K562 (cell line): ENCODE measurements at regions not wholly inside any gene's neighbourhood (a gene's known extent, or its start where the extent isn't known, plus 50 kb on each side); places are given as distances from the start of the nearest gene placed in this dataset.
A peak's percentile ranks its signal among the peaks of the same experiment; 100 is the strongest.

ENCODE experiments used
- ATAC-seq: fragments of 200-7000 bp; cut with Tn5 transposase; 3 replicates; pipeline ENCODE4 v1.9.1; 2020; ENCODE audit warnings: moderate library complexity
- BruUV-seq: library from RNA; stranded (reverse); fragments of 400-500 nt; replicated peaks from 2 replicates; lab custom pipeline; 2021; lab: Mats Ljungman, UMichigan
- CTCF ChIA-PET: fragments of 300-600 bp; formaldehyde crosslinking; extraction: SDS; loops from one replicate; lab custom pipeline; 2021; ENCODE audit warnings: low intra/inter-chr PET ratio; lab: Yijun Ruan, JAX
- POLR2A ChIA-PET: fragments of 300-600, 350-650 bp; sonication (Branson Sonifier 250); formaldehyde crosslinking; extraction: SDS; loops from one replicate; lab custom pipeline; 2021; ENCODE audit warnings: antibody characterized with exemption, inconsistent platforms; lab: Yijun Ruan, JAX
- DNase-seq, 4 experiments: peaks; one replicate each; pipeline versions ENCODE4 v3.0.0 to v3.0.0-alpha.2; 2011 to 2018; ENCODE audit warnings: low spot score in 3 of 4, mixed read lengths in 3 of 4; ENCODE audit errors: extremely low read depth in 1 of 4
- FAIRE-seq: peaks from 2 replicates; lab custom pipeline; 2011; peaks lifted over from hg19 to GRCh38; lab: Jason Lieb, UNC
- H2AFZ ChIP-seq: 2 replicates; pipeline ENCODE4 v1.6.0; 2011; ENCODE audit warnings: low read depth, low read length, control low read depth, inconsistent platforms
- H3K27ac ChIP-seq: fragments of 200-600 bp; 3 replicates; pipeline ENCODE4 v1.8.0; 2011; ENCODE audit warnings: low read depth, mild to moderate bottlenecking, control low read depth, inconsistent platforms, low read length, moderate library complexity, mixed read lengths; ENCODE audit errors: extremely low read depth
- H3K27me3 ChIP-seq, 2 experiments: fragments of 300-600 bp in 1 of 2; 2 replicates in 1 of 2; 3 replicates in 1 of 2; pipeline versions ENCODE4 v1.6.0 to v1.8.0; 2011; ENCODE audit warnings: inconsistent platforms in 2 of 2, low read length in 2 of 2, mild to moderate bottlenecking in 1 of 2, mixed read lengths in 1 of 2, moderate library complexity in 1 of 2; ENCODE audit not compliant: control insufficient read depth in 2 of 2, insufficient read depth in 2 of 2
- H3K36me3 ChIP-seq: fragments of 300-600 bp; 3 replicates; pipeline ENCODE4 v1.8.0; 2011; ENCODE audit warnings: mild to moderate bottlenecking, low read length, inconsistent platforms; ENCODE audit not compliant: control insufficient read depth, insufficient read depth
- H3K4me1 ChIP-seq, 2 experiments: fragments of 200-600 bp in 1 of 2; replicated peaks in 1 of 2; 2 replicates in 1 of 2; 3 replicates in 1 of 2; pipeline versions ENCODE4 v1.5.1 to v1.8.0; 2011; ENCODE audit warnings: inconsistent platforms in 2 of 2, low read length in 2 of 2, mild to moderate bottlenecking in 1 of 2, mixed read lengths in 1 of 2, moderate library complexity in 1 of 2; ENCODE audit not compliant: control insufficient read depth in 2 of 2, insufficient read depth in 2 of 2
- H3K4me2 ChIP-seq: 2 replicates; pipeline ENCODE4 v1.6.1; 2011; ENCODE audit warnings: low read length, control low read depth, inconsistent platforms, mixed read lengths; ENCODE audit not compliant: insufficient read depth
- H3K4me3 ChIP-seq: fragments of 200-600 bp; sonication (generic), shearing (Covaris generic); 2 replicates; pipeline ENCODE4 v1.5.1; 2016; ENCODE audit warnings: control low read depth, inconsistent platforms
- H3K79me2 ChIP-seq: fragments of 200-600 bp; 3 replicates; pipeline ENCODE4 v1.8.0; 2011; ENCODE audit warnings: low read length, inconsistent platforms; ENCODE audit not compliant: control insufficient read depth, insufficient read depth
- H3K9ac ChIP-seq, 2 experiments: 2 replicates each; pipeline versions ENCODE4 v1.6.0 to v1.6.1; 2011; ENCODE audit warnings: low read depth in 2 of 2, low read length in 2 of 2, control low read depth in 1 of 2, inconsistent platforms in 1 of 2, mild to moderate bottlenecking in 1 of 2, mixed read lengths in 1 of 2; ENCODE audit not compliant: insufficient read depth in 1 of 2
- H3K9me1 ChIP-seq: one replicate; pipeline ENCODE4 v1.6.0; 2011; ENCODE audit warnings: inconsistent platforms, mild to moderate bottlenecking, low read length, moderate library complexity; ENCODE audit not compliant: control insufficient read depth, insufficient read depth
- H3K9me3 ChIP-seq: replicated peaks from 2 replicates; pipeline ENCODE4 v1.5.1; 2011; ENCODE audit warnings: low read depth, low read length, inconsistent platforms; ENCODE audit not compliant: control insufficient read depth, insufficient read depth
- H4K20me1 ChIP-seq: replicated peaks from 2 replicates; pipeline ENCODE4 v1.6.1; 2011; ENCODE audit warnings: low read length, inconsistent platforms, mixed read lengths; ENCODE audit not compliant: control insufficient read depth, insufficient read depth
- C11orf30 ChIP-seq: fragments of 450-650 bp; IDR thresholded peaks from 2 replicates; pipeline ENCODE4 v1.6.1; 2016; ENCODE audit warnings: low read depth, mild to moderate bottlenecking
- CBX8 ChIP-seq: fragments of 200-600 bp; sonication (generic); IDR thresholded peaks from 2 replicates; pipeline ENCODE4 v1.6.1; 2012; ENCODE audit warnings: borderline replicate concordance, mixed run types, low read depth, mild to moderate bottlenecking, moderate library complexity, mixed read lengths, low read length, control low read depth, inconsistent platforms; ENCODE audit not compliant: poor library complexity, severe bottlenecking; ENCODE audit errors: extremely low read depth
- IRF1 ChIP-seq: sonication (generic); formaldehyde crosslinking; IDR thresholded peaks from 2 replicates; pipeline ENCODE4 v1.8.0; 2022; ENCODE audit warnings: missing genetic modification reagents, mild to moderate bottlenecking, borderline replicate concordance
- KAT7 ChIP-seq: sonication (generic); formaldehyde crosslinking; IDR thresholded peaks from 2 replicates; pipeline ENCODE4 v1.8.0; 2022; ENCODE audit warnings: missing genetic modification reagents, mild to moderate bottlenecking, borderline replicate concordance
- NCOR1 ChIP-seq: fragments of 450-650 bp; IDR thresholded peaks from 2 replicates; pipeline ENCODE4 v1.6.1; 2016; ENCODE audit warnings: mild to moderate bottlenecking, moderate library complexity
- PRMT5 ChIP-seq: sonication (generic); formaldehyde crosslinking; IDR thresholded peaks from 2 replicates; pipeline ENCODE4 v1.5.0; 2020; ENCODE audit warnings: missing genetic modification reagents
- TFAM ChIP-seq: fragments of 250-450 bp; sonication (Bioruptor Pico); conservative IDR thresholded peaks from 2 replicates; pipeline ENCODE4 v1.5.0; 2021; ENCODE audit warnings: mild to moderate bottlenecking, moderate library complexity
- XRCC4 ChIP-seq: IDR thresholded peaks from one replicate; pipeline ENCODE4 v1.6.1; 2011; ENCODE audit not compliant: insufficient read depth, insufficient read length; ENCODE audit errors: extremely low read depth
- ZBTB34 ChIP-seq: fragments of 250-450 bp; sonication (Bioruptor Pico); IDR thresholded peaks from 2 replicates; pipeline ENCODE4 v1.8.0; 2021; ENCODE audit warnings: mild to moderate bottlenecking, moderate library complexity
- ZNF57 ChIP-seq: fragments of 450-650 bp; formaldehyde crosslinking; IDR thresholded peaks from 2 replicates; pipeline ENCODE4 v1.4.0; 2020; ENCODE audit warnings: mild to moderate bottlenecking, moderate library complexity
- ZSCAN32 ChIP-seq: fragments of 450-650 bp; formaldehyde crosslinking; IDR thresholded peaks from 2 replicates; pipeline ENCODE4 v1.4.0; 2020; ENCODE audit warnings: mild to moderate bottlenecking, moderate library complexity
- WGBS: fragments of 100-300 bp; shearing (Covaris generic); methylation state at CpG from one replicate; pipeline ENCODE4 v1.1.6; 2016; ENCODE audit warnings: low coverage, mixed read lengths; ENCODE audit not compliant: insufficient coverage; ENCODE audit errors: missing lambda C conversion rate; 5-methylcytosine and 5-hydroxymethylcytosine counted together
- in situ Hi-C: fragments of 300-500 bp; cut with MboI; formaldehyde crosslinking; loops from 4 replicates; pipeline ENCODE4 v1.15.0; 2018; ENCODE audit warnings: inconsistent platforms, mixed read lengths
- intact Hi-C: fragments of 100-400 bp; cut with micrococcal nuclease; formaldehyde crosslinking; loops from 2 replicates; pipeline ENCODE4 v1.14.2; 2022

GRCh38 chr6:3625149-3625979, 126.1 kb downstream of the PXDC1 start (continued):
- TF ChIP-seq ZBTB34 (CRISPR knock-in tag) (no peak), PRMT5 (no peak), C11orf30 (no peak), IRF1 (no peak)
- TF ChIP-seq, all 486 proteins: peak for 0

- Histone ChIP-seq H3K36me3 (no peaks in the 10 kb centered on the region), H3K9me1 (peaks cover 2% of the 10 kb centered on the region), H4K20me1 (peaks cover 6% of the 10 kb centered on the region), H3K4me1 (no peaks in the 10 kb centered on the region), H3K79me2 (no peaks in the 10 kb centered on the region), H3K4me3 (no peak overlapping the region), H3K27ac (no peak overlapping the region), H3K9ac (no peak overlapping the region), H2AFZ (no peak overlapping the region), H3K9me3 (no peaks in the 10 kb centered on the region), H3K4me2 (no peak overlapping the region), H3K27me3 (peaks cover 81 to 92% of the 10 kb centered on the region in 2 experiments)
- WGBS = 5% methylated on average over 14 of the region's 14 CpGs
- no TSS peak for BruUV-seq
- POLR2A ChIA-PET = interaction anchor here (0.6 to 1.0 kb wide), 2 partner anchors 27 to 1844 kb away, joined by 3 read pairs; no protein-coding TSS in a partner anchor
- peak in 1 of 4 experiments; percentile 13 for DNase-seq
- TF ChIP-seq CBX8 (no peak), NCOR1 (no peak), KAT7 (CRISPR knock-in tag) (no peak), TFAM (CRISPR knock-in tag) (no peak), ZNF57 (no peak), ZSCAN32 (CRISPR knock-in tag) (no peak), XRCC4 (no peak)
- in situ Hi-C loops = no loop called here
- no peak for FAIRE-seq
- no peak for ATAC-seq
- intact Hi-C loops = loop anchor here (5.0 kb wide), 1 partner anchor 103 kb away; no protein-coding TSS in a partner anchor
- CTCF ChIA-PET = no interaction called here
Observed at GRCh38 chr6:3624250-3625136, 127.0 kb downstream of the PXDC1 start.
